ENCODE measurements at regions not wholly inside any gene's neighbourhood (a gene's known extent, or its start where the extent isn't known, plus 50 kb on each side); places are given as distances from the start of the nearest gene placed in this dataset.
"Not testable (repeated sequence)": the region's sequence is repeated elsewhere in the genome, so short reads cannot be mapped to it uniquely, and the experiment has no call there.

DNA sequence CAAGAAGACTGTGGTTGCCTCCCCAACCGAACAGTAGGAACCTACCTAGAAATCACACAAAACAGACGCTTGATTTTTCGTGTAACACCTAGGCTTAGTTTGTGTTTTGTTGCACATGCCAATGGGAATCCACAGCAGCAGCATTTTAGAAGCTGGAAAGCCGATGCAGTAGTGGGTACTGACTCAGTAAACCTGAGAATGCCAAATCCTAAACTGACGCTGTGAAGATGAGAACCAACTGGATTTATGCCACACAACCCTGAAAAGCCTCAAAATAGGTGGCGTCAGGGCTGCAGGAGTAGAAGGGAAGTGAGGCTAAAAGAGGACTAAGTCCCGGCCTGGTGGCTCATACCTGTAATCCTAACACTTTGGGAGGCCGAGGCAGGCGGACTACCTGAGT is 162.5 kb downstream of the REEP3 start:
- WGBS, 2 donors: 93% methylated on average over 9 of the region's 9 CpGs
- DNase-seq: no peak
- Histone ChIP-seq H3K36me3 (no peaks in the 10 kb centered on the region), H3K27me3 (no peaks in the 10 kb centered on the region), H3K9me3 (no peaks in the 10 kb centered on the region), H3K4me3 (no peak overlapping the region), H3K27ac (no peak overlapping the region), H3K4me1 (peaks cover 0 to 13% (median 0%) of the 10 kb centered on the region in 4 donors)
- TF ChIP-seq POLR2A (IDR thresholded peaks at IDR 0.05) (no peak), POLR2AphosphoS5 (IDR thresholded peaks at IDR 0.05) (no peak), EP300 (IDR thresholded peaks at IDR 0.05) (no peak)
- TF ChIP-seq, protein P1, sequence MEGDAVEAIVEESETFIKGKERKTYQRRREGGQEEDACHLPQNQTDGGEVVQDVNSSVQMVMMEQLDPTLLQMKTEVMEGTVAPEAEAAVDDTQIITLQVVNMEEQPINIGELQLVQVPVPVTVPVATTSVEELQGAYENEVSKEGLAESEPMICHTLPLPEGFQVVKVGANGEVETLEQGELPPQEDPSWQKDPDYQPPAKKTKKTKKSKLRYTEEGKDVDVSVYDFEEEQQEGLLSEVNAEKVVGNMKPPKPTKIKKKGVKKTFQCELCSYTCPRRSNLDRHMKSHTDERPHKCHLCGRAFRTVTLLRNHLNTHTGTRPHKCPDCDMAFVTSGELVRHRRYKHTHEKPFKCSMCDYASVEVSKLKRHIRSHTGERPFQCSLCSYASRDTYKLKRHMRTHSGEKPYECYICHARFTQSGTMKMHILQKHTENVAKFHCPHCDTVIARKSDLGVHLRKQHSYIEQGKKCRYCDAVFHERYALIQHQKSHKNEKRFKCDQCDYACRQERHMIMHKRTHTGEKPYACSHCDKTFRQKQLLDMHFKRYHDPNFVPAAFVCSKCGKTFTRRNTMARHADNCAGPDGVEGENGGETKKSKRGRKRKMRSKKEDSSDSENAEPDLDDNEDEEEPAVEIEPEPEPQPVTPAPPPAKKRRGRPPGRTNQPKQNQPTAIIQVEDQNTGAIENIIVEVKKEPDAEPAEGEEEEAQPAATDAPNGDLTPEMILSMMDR (IDR thresholded peaks at IDR 0.05): no peak
- intact Hi-C loops (cut with DNase I): no loop called here

DNA sequence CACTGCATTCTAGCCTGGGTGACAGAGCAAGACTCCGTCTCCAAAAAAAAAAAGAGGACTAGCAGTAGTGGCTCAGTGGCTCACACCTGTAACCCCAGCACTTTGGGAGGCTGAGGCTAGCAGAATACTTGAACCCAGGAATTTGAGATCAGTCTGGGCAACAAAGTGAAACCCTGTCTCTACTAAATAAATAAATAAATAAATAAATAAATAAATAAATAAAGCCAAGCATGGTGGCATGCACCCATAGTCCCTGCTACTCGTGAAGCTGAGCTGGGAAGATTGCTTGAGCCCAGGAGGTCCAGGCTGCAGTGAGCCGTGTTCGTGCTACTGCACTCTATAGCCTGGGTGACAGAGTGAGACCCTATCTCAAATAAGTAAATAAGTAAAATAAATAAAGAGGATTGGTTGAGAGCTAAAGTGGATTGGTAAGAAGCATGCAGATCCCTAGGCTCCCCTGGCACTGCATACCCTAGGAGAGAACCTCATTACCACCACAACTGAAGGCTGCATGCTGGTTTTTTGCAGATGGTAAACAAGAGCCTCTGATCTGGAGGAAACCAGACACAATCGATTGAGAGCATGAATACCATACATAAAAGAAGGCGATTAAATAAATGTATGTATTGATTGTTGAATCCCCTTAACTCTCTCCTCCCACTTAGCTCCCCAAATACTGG is 163.2 kb downstream of the REEP3 start:
- DNase-seq: no peak
- H3K36me3 ChIP-seq: no peaks in the 10 kb centered on the region
- H3K4me1 ChIP-seq: peaks cover 0 to 13% (median 0%) of the 10 kb centered on the region in 4 donors
- TF ChIP-seq EP300 (IDR thresholded peaks at IDR 0.05) (no peak), POLR2A (IDR thresholded peaks at IDR 0.05) (no peak), POLR2AphosphoS5 (IDR thresholded peaks at IDR 0.05) (no peak)
- TF ChIP-seq, protein P1 (IDR thresholded peaks at IDR 0.05): no peak
- H3K27me3 ChIP-seq: no peaks in the 10 kb centered on the region
- H3K9me3 ChIP-seq: no peaks in the 10 kb centered on the region
- H3K4me3 ChIP-seq: no peak overlapping the region
- 84 to 91% methylated on average over 6 of the region's 6 CpGs for WGBS, 2 donors
- H3K27ac ChIP-seq: no peak overlapping the region
- intact Hi-C loops (cut with DNase I): no loop called here

DNA sequence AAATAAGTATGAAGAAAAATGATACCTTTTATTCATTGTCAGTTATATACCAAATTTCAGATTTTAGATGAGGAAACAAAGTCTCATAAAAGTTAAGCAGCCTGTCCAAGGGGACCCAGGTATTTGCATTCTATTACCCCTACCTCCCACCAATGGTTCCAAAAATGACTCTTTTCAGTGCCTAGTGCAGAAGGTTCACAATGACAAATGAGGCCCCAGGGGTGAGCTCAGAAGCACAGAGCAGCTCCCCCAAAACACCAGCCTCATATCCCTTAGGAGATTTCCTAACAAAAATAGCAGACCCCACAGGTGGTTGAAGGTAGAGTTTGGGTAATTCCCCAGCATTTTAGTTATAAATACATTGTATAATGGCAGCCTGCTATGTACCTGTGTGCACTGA is 168.6 kb downstream of the REEP3 start:
- Histone ChIP-seq H3K36me3 (no peaks in the 10 kb centered on the region), H3K9me3 (no peaks in the 10 kb centered on the region), H3K27me3 (no peaks in the 10 kb centered on the region), H3K4me3 (no peak overlapping the region), H3K4me1 (no peaks in the 10 kb centered on the region), H3K27ac (no peak overlapping the region)
- TF ChIP-seq POLR2A (IDR thresholded peaks at IDR 0.05) (no peak), EP300 (IDR thresholded peaks at IDR 0.05) (no peak), POLR2AphosphoS5 (IDR thresholded peaks at IDR 0.05) (no peak)
- TF ChIP-seq, protein P1 (IDR thresholded peaks at IDR 0.05): no peak
- intact Hi-C loops (cut with DNase I): no loop called here
- DNase-seq: no peak

DNA sequence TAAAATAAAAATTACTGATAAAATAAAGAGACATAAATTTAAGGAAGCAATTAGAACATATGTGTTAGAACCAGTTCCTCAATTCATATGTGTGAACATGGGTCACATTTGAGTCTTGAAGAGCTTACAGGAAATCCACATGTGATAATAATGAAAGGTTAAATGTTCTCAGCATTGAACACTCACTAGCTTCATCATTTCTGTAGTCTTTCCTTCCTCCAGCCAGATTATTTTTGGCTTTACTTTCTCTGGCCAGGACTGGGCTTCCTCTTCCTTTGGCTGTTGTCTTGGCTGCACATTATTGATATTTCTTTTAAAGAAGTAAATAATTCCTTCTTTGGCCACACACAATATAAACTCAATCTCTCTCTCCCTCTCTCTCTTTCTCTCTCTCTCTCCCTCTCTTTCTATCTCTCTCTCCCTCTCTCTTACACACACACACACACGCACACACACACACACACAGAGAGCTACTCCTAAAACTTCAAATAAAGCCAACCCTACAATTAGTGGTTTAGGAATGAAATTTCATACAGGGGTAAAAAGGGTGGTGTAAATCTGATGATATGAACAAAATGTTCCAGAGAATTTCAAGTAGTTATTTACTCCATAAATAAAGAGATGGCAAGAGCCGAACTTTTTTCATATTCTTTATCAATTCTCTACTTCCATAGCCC is 171.2 kb downstream of the REEP3 start:
- WGBS, 2 donors: 76 to 82% methylated on average over 2 of the region's 2 CpGs
- no peaks in the 10 kb centered on the region for H3K27me3 ChIP-seq
- intact Hi-C loops (cut with DNase I): no loop called here
- peak overlapping the region; percentile 4 to 28 (median 22) for H3K27ac ChIP-seq
- no peaks in the 10 kb centered on the region for H3K36me3 ChIP-seq
- TF ChIP-seq POLR2A (IDR thresholded peaks at IDR 0.05): no peak
- TF ChIP-seq, protein P1 (IDR thresholded peaks at IDR 0.05): peak in 1 of 4 experiments; percentile 6
- TF ChIP-seq EP300 (IDR thresholded peaks at IDR 0.05): no peak
- no peaks in the 10 kb centered on the region for H3K9me3 ChIP-seq
- DNase-seq: no peak
- no peak overlapping the region for H3K4me3 ChIP-seq
- H3K4me1 ChIP-seq: no peaks in the 10 kb centered on the region

DNA sequence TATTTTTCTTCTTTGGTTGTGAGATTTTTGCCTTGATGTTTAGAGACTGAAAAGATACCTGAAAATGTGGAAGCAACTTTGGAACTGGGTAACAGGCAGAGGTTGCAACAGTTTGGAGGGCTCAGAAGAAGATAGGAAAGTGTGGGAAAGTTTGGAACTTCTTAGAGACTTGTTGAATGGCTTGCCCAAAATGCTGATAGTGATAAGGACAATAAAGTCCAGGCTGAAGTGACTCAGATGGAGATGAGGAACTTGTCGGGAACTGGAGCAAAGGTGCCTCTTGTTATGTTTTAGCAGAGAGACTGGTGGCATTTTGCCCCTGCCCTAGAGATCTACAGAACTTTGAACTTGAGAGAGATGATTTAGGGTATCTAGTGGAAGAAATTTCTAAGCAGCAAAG is 171.8 kb downstream of the REEP3 start:
- H3K4me1 ChIP-seq; intact Hi-C loops (cut with DNase I); H3K9me3 ChIP-seq; H3K36me3 ChIP-seq; H3K27me3 ChIP-seq; H3K4me3 ChIP-seq; DNase-seq: not testable (repeated sequence)
- WGBS, 2 donors: 15 to 66% methylated on average over 1 of the region's 1 CpG
- peak overlapping the region in 2 of 4 donors; percentile 20 to 28 for H3K27ac ChIP-seq
